ENCODE measurements at regions not wholly inside any gene's neighbourhood (a gene's known extent, or its start where the extent isn't known, plus 50 kb on each side); places are given as distances from the start of the nearest gene placed in this dataset.

DNA sequence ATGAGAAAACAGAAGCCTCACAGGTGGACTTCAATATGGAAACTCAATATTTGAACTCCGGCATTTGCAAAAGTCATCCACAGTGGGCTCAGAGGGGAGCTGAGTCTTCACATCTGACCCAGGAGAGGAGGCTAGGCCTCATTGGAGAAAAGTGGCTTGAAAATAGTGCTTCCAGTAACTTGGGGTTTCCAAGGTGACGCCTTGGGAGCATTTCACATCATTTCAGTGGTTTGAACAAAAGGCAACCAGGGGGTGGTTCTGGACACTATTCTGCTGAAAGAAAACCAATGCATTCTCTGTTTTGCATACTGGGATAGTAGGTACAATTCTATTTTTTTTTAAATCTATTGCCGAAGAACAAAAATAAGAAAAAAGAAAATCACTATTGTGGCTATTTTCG, 599.2 kb upstream of the POM121L12 start:
- Histone ChIP-seq H3K27me3 (ENCODE audit: insufficient read depth, low read depth) (no peaks in the 10 kb centered on the region), H3K79me2 (ENCODE audit: low read depth) (no peaks in the 10 kb centered on the region), H3K4me2 (no peak overlapping the region), H3K36me3 (ENCODE audit: low read depth) (no peaks in the 10 kb centered on the region), H3K27ac (no peak overlapping the region), H3F3A (ENCODE audit: insufficient read depth, low read depth) (no peaks in the 10 kb centered on the region), H2AFZ (no peak overlapping the region), H3K9me3 (ENCODE audit: insufficient read depth, low read depth) (no peaks in the 10 kb centered on the region), H3K4me3 (no peak overlapping the region), H3K4me1 (replicated peaks; ENCODE audit: insufficient read depth) (no peaks in the 10 kb centered on the region), H3K9me2 (ENCODE audit: insufficient read depth) (no peaks in the 10 kb centered on the region), H4K20me1 (ENCODE audit: insufficient read depth) (no peaks in the 10 kb centered on the region)
- intact Hi-C loops (cut with micrococcal nuclease; ENCODE audit: unreplicated experiment), result no loop called here
- POLR2A ChIA-PET (ENCODE audit: unreplicated experiment), result no interaction called here
- CTCF ChIA-PET, result no interaction called here
- BruUV-seq (replicated peaks), result no TSS peak
- DNase-seq, result no peak
- TF ChIP-seq, protein P1, sequence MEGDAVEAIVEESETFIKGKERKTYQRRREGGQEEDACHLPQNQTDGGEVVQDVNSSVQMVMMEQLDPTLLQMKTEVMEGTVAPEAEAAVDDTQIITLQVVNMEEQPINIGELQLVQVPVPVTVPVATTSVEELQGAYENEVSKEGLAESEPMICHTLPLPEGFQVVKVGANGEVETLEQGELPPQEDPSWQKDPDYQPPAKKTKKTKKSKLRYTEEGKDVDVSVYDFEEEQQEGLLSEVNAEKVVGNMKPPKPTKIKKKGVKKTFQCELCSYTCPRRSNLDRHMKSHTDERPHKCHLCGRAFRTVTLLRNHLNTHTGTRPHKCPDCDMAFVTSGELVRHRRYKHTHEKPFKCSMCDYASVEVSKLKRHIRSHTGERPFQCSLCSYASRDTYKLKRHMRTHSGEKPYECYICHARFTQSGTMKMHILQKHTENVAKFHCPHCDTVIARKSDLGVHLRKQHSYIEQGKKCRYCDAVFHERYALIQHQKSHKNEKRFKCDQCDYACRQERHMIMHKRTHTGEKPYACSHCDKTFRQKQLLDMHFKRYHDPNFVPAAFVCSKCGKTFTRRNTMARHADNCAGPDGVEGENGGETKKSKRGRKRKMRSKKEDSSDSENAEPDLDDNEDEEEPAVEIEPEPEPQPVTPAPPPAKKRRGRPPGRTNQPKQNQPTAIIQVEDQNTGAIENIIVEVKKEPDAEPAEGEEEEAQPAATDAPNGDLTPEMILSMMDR (conservative IDR thresholded peaks at IDR 0.05), result no peak
- TF ChIP-seq EZH2 (IDR thresholded peaks at IDR 0.05; ENCODE audit: low read depth), result no peak

DNA sequence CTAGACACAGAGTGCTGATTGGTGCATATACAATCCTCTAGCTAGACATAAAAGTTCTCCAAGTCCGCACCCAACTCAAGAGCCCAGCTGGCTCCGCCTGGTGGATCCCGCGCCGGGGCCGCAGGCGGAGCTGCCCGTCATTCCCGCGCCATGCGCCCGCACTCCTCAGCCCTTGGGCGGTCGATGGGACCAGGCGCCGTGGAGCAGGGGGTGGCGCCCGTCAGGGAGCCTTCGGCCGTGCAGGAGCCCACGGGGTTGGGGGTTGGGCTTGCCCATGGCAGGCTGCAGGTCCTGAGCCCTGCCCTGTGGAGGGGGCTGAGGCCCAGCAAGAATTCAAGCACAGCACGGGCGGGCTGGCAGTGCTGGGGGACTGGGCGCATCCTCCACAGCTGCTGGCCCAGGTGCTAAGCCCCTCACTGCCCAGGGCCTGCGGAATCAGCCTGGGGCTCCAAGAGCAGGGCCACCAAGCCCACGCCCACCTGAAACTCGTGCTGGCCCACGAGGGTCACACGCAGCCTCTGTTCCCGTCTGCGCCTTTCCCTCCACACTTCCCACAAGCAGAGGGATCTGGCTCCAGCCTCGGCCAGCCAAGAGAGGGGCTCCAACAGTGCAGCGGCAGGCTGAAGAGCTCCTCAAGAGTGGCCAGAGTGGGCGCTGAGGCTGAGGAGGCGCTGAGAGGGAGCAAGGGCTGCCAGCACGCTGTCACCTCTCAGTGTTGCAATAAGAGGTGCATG, 604.2 kb upstream of the POM121L12 start:
- no peaks in the 10 kb centered on the region for H3K27me3 ChIP-seq (ENCODE audit: insufficient read depth, low read depth)
- ChIA-PET CTCF (no interaction called here), POLR2A (ENCODE audit: unreplicated experiment) (no interaction called here)
- TF ChIP-seq, protein P1 (conservative IDR thresholded peaks at IDR 0.05), result no peak
- no peak for TF ChIP-seq EZH2 (IDR thresholded peaks at IDR 0.05; ENCODE audit: low read depth)
- no peaks in the 10 kb centered on the region for H3F3A ChIP-seq (ENCODE audit: insufficient read depth, low read depth)
- H3K27ac ChIP-seq, result no peak overlapping the region
- no peaks in the 10 kb centered on the region for H3K79me2 ChIP-seq (ENCODE audit: low read depth)
- intact Hi-C loops (cut with micrococcal nuclease; ENCODE audit: unreplicated experiment), result no loop called here
- H3K9me3 ChIP-seq (ENCODE audit: insufficient read depth, low read depth), result no peaks in the 10 kb centered on the region
- H2AFZ ChIP-seq, result no peak overlapping the region
- no peaks in the 10 kb centered on the region for H3K36me3 ChIP-seq (ENCODE audit: low read depth)
- H3K4me3 ChIP-seq, result no peak overlapping the region
- BruUV-seq (replicated peaks), result no TSS peak
- no peak for DNase-seq
- H3K4me2 ChIP-seq, result no peak overlapping the region
- H4K20me1 ChIP-seq (ENCODE audit: insufficient read depth), result no peaks in the 10 kb centered on the region
- H3K4me1 ChIP-seq (replicated peaks; ENCODE audit: insufficient read depth), result no peaks in the 10 kb centered on the region
- no peaks in the 10 kb centered on the region; the same call in 1 of the 2 replicates for H3K9me2 ChIP-seq (ENCODE audit: insufficient read depth)

DNA sequence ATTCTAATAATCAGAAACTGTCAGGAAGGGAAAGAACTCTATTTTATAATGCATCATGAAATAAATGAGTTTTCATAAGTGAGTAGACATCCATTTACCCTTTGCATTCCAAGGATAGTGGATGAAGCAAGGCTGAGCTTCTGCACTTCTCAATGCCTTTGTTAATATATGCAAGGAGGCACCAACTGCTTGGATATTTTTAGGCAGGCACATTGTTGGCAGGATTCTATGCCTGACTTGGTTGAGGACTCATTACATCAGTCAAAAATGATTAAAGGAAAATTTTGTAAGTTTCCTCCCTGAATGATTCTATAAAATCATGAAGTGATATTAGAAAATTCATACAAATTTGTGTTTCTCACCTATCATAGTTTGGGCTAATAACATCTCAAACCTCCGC, 612.2 kb upstream of the POM121L12 start:
- no peaks in the 10 kb centered on the region for H3K9me3 ChIP-seq (ENCODE audit: insufficient read depth, low read depth)
- no peak overlapping the region for H2AFZ ChIP-seq
- intact Hi-C loops (cut with micrococcal nuclease; ENCODE audit: unreplicated experiment), result no loop called here
- ChIA-PET POLR2A (ENCODE audit: unreplicated experiment) (no interaction called here), CTCF (no interaction called here)
- no peaks in the 10 kb centered on the region for H3K4me1 ChIP-seq (replicated peaks; ENCODE audit: insufficient read depth)
- no peaks in the 10 kb centered on the region for H4K20me1 ChIP-seq (ENCODE audit: insufficient read depth)
- TF ChIP-seq, protein P1 (conservative IDR thresholded peaks at IDR 0.05), result no peak
- no peak for TF ChIP-seq EZH2 (IDR thresholded peaks at IDR 0.05; ENCODE audit: low read depth)
- no peaks in the 10 kb centered on the region for H3K27me3 ChIP-seq (ENCODE audit: insufficient read depth, low read depth)
- H3K27ac ChIP-seq, result no peak overlapping the region
- no peaks in the 10 kb centered on the region; the same call in 1 of the 2 replicates for H3K9me2 ChIP-seq (ENCODE audit: insufficient read depth)
- DNase-seq, result no peak
- no peaks in the 10 kb centered on the region for H3F3A ChIP-seq (ENCODE audit: insufficient read depth, low read depth)
- H3K36me3 ChIP-seq (ENCODE audit: low read depth), result no peaks in the 10 kb centered on the region
- no peak overlapping the region for H3K4me3 ChIP-seq
- no peak overlapping the region for H3K4me2 ChIP-seq
- BruUV-seq (replicated peaks), result no TSS peak
- no peaks in the 10 kb centered on the region for H3K79me2 ChIP-seq (ENCODE audit: low read depth)
